ENCODE measurements at regions not wholly inside any gene's neighbourhood (a gene's known extent, or its start where the extent isn't known, plus 50 kb on each side); places are given as distances from the start of the nearest gene placed in this dataset.

- Histone ChIP-seq H3K27me3 (replicated peaks) (no peaks in the 10 kb centered on the region), H3K4me3 (ENCODE audit: low read depth, low read length) (no peak overlapping the region), H3K27ac (no peak overlapping the region), H3K36me3 (replicated peaks) (no peaks in the 10 kb centered on the region)
- TF ChIP-seq CTCF (IDR thresholded peaks at IDR 0.05; ENCODE audit: low read depth, low read length, missing control alignments) = no peak
- in situ Hi-C loops (cut with HindIII; ENCODE audit: low pct_ligation_motif_present, low sequenced_read_pairs) = no loop called here
- no peak for DNase-seq
These were observed 1171.6 kb upstream of the CDH18 start for GRCh38 chr5:21159510-21160059.

GRCh38 chr5:21154526-21154925 is 1166.5 kb upstream of the CDH18 start:
- no peak for DNase-seq
- Histone ChIP-seq H3K27me3 (replicated peaks) (no peaks in the 10 kb centered on the region), H3K4me3 (ENCODE audit: low read depth, low read length) (no peak overlapping the region), H3K27ac (no peak overlapping the region), H3K36me3 (replicated peaks) (no peaks in the 10 kb centered on the region)
- in situ Hi-C loops (cut with HindIII; ENCODE audit: low pct_ligation_motif_present, low sequenced_read_pairs) = no loop called here
- TF ChIP-seq CTCF (IDR thresholded peaks at IDR 0.05; ENCODE audit: low read depth, low read length, missing control alignments) = no peak

- in situ Hi-C loops (cut with HindIII; ENCODE audit: low pct_ligation_motif_present, low sequenced_read_pairs) = no loop called here
- H3K4me3 ChIP-seq (ENCODE audit: low read depth, low read length) = no peak overlapping the region
These were observed 1164.6 kb upstream of the CDH18 start for GRCh38 chr5:21152611-21153010.

GRCh38 chr5:21145376-21145775 is 1157.4 kb upstream of the CDH18 start:
- H3K27ac ChIP-seq = no peak overlapping the region
- TF ChIP-seq CTCF (IDR thresholded peaks at IDR 0.05; ENCODE audit: low read depth, low read length, missing control alignments) = no peak
- in situ Hi-C loops (cut with HindIII; ENCODE audit: low pct_ligation_motif_present, low sequenced_read_pairs) = no loop called here
- H3K36me3 ChIP-seq (replicated peaks) = no peaks in the 10 kb centered on the region
- no peaks in the 10 kb centered on the region for H3K27me3 ChIP-seq (replicated peaks)
- H3K4me3 ChIP-seq (ENCODE audit: low read depth, low read length) = no peak overlapping the region
- DNase-seq = peak; percentile 13

More at GRCh38 chr5:21152611-21153010, 1164.6 kb upstream of the CDH18 start:
- no peaks in the 10 kb centered on the region for H3K36me3 ChIP-seq (replicated peaks)
- no peak for TF ChIP-seq CTCF (IDR thresholded peaks at IDR 0.05; ENCODE audit: low read depth, low read length, missing control alignments)
- no peaks in the 10 kb centered on the region for H3K27me3 ChIP-seq (replicated peaks)
- peak; percentile 79 for DNase-seq
- no peak overlapping the region for H3K27ac ChIP-seq

- DNase-seq = no peak
- no peak overlapping the region for H3K27ac ChIP-seq
- no peak for TF ChIP-seq CTCF (IDR thresholded peaks at IDR 0.05; ENCODE audit: low read depth, low read length, missing control alignments)
- H3K4me3 ChIP-seq (ENCODE audit: low read depth, low read length) = no peak overlapping the region
- no peaks in the 10 kb centered on the region for H3K36me3 ChIP-seq (replicated peaks)
- no peaks in the 10 kb centered on the region for H3K27me3 ChIP-seq (replicated peaks)
- in situ Hi-C loops (cut with HindIII; ENCODE audit: low pct_ligation_motif_present, low sequenced_read_pairs) = no loop called here
These were observed 1155.7 kb upstream of the CDH18 start for GRCh38 chr5:21143686-21144085.

GRCh38 chr5:21142791-21143190 is 1154.8 kb upstream of the CDH18 start:
- in situ Hi-C loops (cut with HindIII; ENCODE audit: low pct_ligation_motif_present, low sequenced_read_pairs) = no loop called here
- DNase-seq = no peak
- H3K4me3 ChIP-seq (ENCODE audit: low read depth, low read length) = no peak overlapping the region
- TF ChIP-seq CTCF (IDR thresholded peaks at IDR 0.05; ENCODE audit: low read depth, low read length, missing control alignments) = no peak
- no peaks in the 10 kb centered on the region for H3K27me3 ChIP-seq (replicated peaks)
- no peaks in the 10 kb centered on the region for H3K36me3 ChIP-seq (replicated peaks)
- no peak overlapping the region for H3K27ac ChIP-seq
